ENCODE measurements at regions not wholly inside any gene's neighbourhood (a gene's known extent, or its start where the extent isn't known, plus 50 kb on each side); places are given as distances from the start of the nearest gene placed in this dataset.
A peak's percentile ranks its signal among the peaks of the same experiment; 100 is the strongest.

- H3K36me3 ChIP-seq (ENCODE audit: control insufficient read depth, insufficient read depth, low read length, severe bottlenecking), result no peaks in the 10 kb centered on the region
- H3K4me3 ChIP-seq (ENCODE audit: low read length), result no peak overlapping the region
- H3K9ac ChIP-seq (ENCODE audit: low read length), result no peak overlapping the region
- H3K4me1 ChIP-seq (ENCODE audit: control insufficient read depth, insufficient read depth, low read length), result peaks cover 25% of the 10 kb centered on the region
- no peaks in the 10 kb centered on the region for H3K27me3 ChIP-seq (replicated peaks; ENCODE audit: control insufficient read depth, insufficient read depth, low read length)
- H3K9me3 ChIP-seq (ENCODE audit: control insufficient read depth, low read length), result no peaks in the 10 kb centered on the region
- DNase-seq (ENCODE audit: low read depth), result peak; percentile 85
Measured at GRCh38 chr4:176443117-176443516, 123.4 kb downstream of the SPCS3 start.

DNA sequence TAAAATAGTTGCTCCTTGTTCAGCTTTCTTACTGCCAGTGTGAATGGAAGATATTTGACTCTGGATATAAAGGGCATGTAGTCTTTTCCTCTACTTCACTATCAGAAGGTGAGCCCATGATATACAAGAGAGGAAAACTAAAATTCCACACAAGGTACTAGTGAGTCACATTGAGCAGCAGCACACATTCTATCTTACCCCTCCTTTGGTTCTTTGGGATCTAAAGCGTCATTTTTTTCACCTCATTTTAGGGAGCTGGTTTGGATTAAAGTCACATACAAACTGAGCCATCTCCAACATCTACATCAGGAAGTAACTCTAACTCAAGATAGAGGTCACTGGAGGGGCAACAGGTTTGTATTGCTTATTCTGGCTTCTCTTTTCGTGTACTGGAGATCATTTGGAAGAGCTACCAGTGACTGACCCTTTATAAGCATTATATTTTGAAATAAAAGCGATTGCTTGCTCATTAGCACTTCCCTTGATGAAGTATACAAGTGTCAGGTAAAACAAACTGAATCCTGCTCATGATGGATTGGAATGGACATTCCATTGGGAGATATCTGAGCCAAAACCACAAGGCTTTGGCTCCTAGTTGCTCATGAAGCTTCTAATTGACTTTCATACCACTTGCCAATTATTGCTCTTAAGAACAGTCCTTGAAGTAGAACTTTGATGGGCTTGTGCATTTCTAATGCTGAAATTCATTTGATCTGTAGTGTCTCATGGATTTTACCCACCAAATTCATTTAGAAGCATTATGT lies 124.1 kb downstream of the SPCS3 start:
- DNase-seq (ENCODE audit: low read depth), result peak; percentile 37
- Histone ChIP-seq H3K9ac (ENCODE audit: low read length) (no peak overlapping the region), H3K27me3 (replicated peaks; ENCODE audit: control insufficient read depth, insufficient read depth, low read length) (no peaks in the 10 kb centered on the region), H3K4me3 (ENCODE audit: low read length) (peak overlapping the region; percentile 9), H3K36me3 (ENCODE audit: control insufficient read depth, insufficient read depth, low read length, severe bottlenecking) (no peaks in the 10 kb centered on the region), H3K9me3 (ENCODE audit: control insufficient read depth, low read length) (no peaks in the 10 kb centered on the region), H3K4me1 (ENCODE audit: control insufficient read depth, insufficient read depth, low read length) (peaks cover 25% of the 10 kb centered on the region)

GRCh38 chr4:176444741-176445140 lies 125.0 kb downstream of the SPCS3 start:
- Histone ChIP-seq H3K9me3 (ENCODE audit: control insufficient read depth, low read length) (no peaks in the 10 kb centered on the region), H3K9ac (ENCODE audit: low read length) (no peak overlapping the region), H3K4me1 (ENCODE audit: control insufficient read depth, insufficient read depth, low read length) (peaks cover 25% of the 10 kb centered on the region), H3K4me3 (ENCODE audit: low read length) (peak overlapping the region; percentile 9), H3K36me3 (ENCODE audit: control insufficient read depth, insufficient read depth, low read length, severe bottlenecking) (no peaks in the 10 kb centered on the region), H3K27me3 (replicated peaks; ENCODE audit: control insufficient read depth, insufficient read depth, low read length) (no peaks in the 10 kb centered on the region)
- peak; percentile 68 for DNase-seq (ENCODE audit: low read depth)

DNA sequence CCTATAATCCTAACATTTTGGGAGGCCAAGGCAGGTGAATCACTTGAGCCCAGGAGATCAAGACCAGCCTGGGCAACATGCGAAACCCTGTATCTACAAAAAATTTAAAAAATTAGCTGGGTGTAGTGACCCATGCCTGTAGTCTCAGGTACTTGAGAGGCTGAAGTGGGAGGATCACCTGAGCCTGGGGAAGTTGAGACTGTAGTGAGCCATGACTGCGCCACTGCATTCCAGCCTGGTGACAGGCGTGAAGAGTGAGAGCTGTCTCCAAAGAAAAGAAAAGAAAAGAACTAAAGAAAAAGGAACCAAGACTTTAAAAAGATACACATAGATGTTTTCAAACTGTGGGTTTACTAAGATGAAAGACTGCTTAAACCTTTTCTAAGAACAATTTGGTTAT lies 129.0 kb downstream of the SPCS3 start:
- H3K36me3 ChIP-seq (ENCODE audit: control insufficient read depth, insufficient read depth, low read length, severe bottlenecking), result no peaks in the 10 kb centered on the region
- H3K9ac ChIP-seq (ENCODE audit: low read length), result no peak overlapping the region
- H3K9me3 ChIP-seq (ENCODE audit: control insufficient read depth, low read length), result no peaks in the 10 kb centered on the region
- no peak overlapping the region for H3K4me3 ChIP-seq (ENCODE audit: low read length)
- H3K27me3 ChIP-seq (replicated peaks; ENCODE audit: control insufficient read depth, insufficient read depth, low read length), result no peaks in the 10 kb centered on the region
- DNase-seq (ENCODE audit: low read depth), result no peak
- peaks cover 15% of the 10 kb centered on the region for H3K4me1 ChIP-seq (ENCODE audit: control insufficient read depth, insufficient read depth, low read length)

DNA sequence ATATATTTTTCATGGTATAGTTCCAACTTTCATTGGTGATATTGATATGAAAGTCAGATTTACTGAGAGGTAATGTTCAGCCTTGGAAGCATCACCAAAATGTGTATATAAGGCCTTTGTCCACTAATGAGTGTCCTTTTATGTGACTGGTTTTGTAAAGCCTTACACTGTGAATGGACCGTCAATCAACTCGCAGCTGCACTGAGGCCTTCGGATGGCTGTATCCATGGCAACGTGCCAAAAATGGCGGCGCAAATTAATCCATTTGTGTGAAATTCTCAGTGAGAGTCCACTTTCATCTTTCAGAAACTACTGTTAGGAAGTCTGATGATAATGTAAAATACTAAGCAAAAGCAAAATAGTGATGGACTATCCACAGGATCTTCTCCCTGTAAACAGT lies 131.7 kb downstream of the SPCS3 start:
- no peaks in the 10 kb centered on the region for H3K36me3 ChIP-seq (ENCODE audit: control insufficient read depth, insufficient read depth, low read length, severe bottlenecking)
- H3K4me1 ChIP-seq (ENCODE audit: control insufficient read depth, insufficient read depth, low read length), result peaks cover 4% of the 10 kb centered on the region
- H3K9ac ChIP-seq (ENCODE audit: low read length), result no peak overlapping the region
- no peaks in the 10 kb centered on the region for H3K27me3 ChIP-seq (replicated peaks; ENCODE audit: control insufficient read depth, insufficient read depth, low read length)
- H3K9me3 ChIP-seq (ENCODE audit: control insufficient read depth, low read length), result no peaks in the 10 kb centered on the region
- H3K4me3 ChIP-seq (ENCODE audit: low read length), result no peak overlapping the region
- DNase-seq (ENCODE audit: low read depth), result no peak

GRCh38 chr4:176453079-176453478 lies 133.3 kb downstream of the SPCS3 start:
- H3K4me3 ChIP-seq (ENCODE audit: low read length), result no peak overlapping the region
- no peak overlapping the region for H3K9ac ChIP-seq (ENCODE audit: low read length)
- DNase-seq (ENCODE audit: low read depth), result peak; percentile 36

GRCh38 chr4:176453658-176454057 lies 133.9 kb downstream of the SPCS3 start:
- Histone ChIP-seq H3K4me3 (ENCODE audit: low read length) (no peak overlapping the region), H3K4me1 (ENCODE audit: control insufficient read depth, insufficient read depth, low read length) (peaks cover 4% of the 10 kb centered on the region), H3K36me3 (ENCODE audit: control insufficient read depth, insufficient read depth, low read length, severe bottlenecking) (no peaks in the 10 kb centered on the region), H3K27me3 (replicated peaks; ENCODE audit: control insufficient read depth, insufficient read depth, low read length) (no peaks in the 10 kb centered on the region), H3K9ac (ENCODE audit: low read length) (no peak overlapping the region), H3K9me3 (ENCODE audit: control insufficient read depth, low read length) (no peaks in the 10 kb centered on the region)
- DNase-seq (ENCODE audit: low read depth), result no peak

More at GRCh38 chr4:176453079-176453478, 133.3 kb downstream of the SPCS3 start:
- no peaks in the 10 kb centered on the region for H3K36me3 ChIP-seq (ENCODE audit: control insufficient read depth, insufficient read depth, low read length, severe bottlenecking)
- peaks cover 4% of the 10 kb centered on the region for H3K4me1 ChIP-seq (ENCODE audit: control insufficient read depth, insufficient read depth, low read length)
- H3K9me3 ChIP-seq (ENCODE audit: control insufficient read depth, low read length), result no peaks in the 10 kb centered on the region
- no peaks in the 10 kb centered on the region for H3K27me3 ChIP-seq (replicated peaks; ENCODE audit: control insufficient read depth, insufficient read depth, low read length)

DNA sequence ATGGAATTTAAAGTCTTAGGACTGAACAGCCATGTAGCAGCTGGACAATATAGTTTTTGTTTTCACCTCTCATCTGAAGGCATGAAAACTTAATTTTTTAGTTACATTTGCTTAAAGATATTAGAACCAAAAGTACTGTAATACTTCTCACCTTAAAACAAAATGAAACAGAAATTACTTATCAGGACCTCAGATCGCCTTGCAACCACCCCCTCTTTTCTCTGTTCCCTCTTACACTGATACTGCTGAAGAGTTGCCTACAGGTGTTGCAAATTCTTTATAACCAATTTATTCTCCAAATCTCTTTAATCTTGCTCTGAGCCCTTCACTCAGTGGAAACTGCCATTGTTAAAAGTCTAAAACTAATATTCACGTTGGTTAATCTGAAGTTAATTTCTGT lies 145.0 kb downstream of the SPCS3 start:
- Histone ChIP-seq H3K36me3 (ENCODE audit: control insufficient read depth, insufficient read depth, low read length, severe bottlenecking) (no peaks in the 10 kb centered on the region), H3K9ac (ENCODE audit: low read length) (no peak overlapping the region), H3K9me3 (ENCODE audit: control insufficient read depth, low read length) (no peaks in the 10 kb centered on the region)

GRCh38 chr4:176467001-176467400 lies 147.2 kb downstream of the SPCS3 start:
- no peaks in the 10 kb centered on the region for H3K27me3 ChIP-seq (replicated peaks; ENCODE audit: control insufficient read depth, insufficient read depth, low read length)
- H3K9ac ChIP-seq (ENCODE audit: low read length), result no peak overlapping the region
- no peaks in the 10 kb centered on the region for H3K36me3 ChIP-seq (ENCODE audit: control insufficient read depth, insufficient read depth, low read length, severe bottlenecking)
- no peak overlapping the region for H3K4me3 ChIP-seq (ENCODE audit: low read length)
- peak; percentile 67 for DNase-seq (ENCODE audit: low read depth)
- H3K4me1 ChIP-seq (ENCODE audit: control insufficient read depth, insufficient read depth, low read length), result no peaks in the 10 kb centered on the region
- H3K9me3 ChIP-seq (ENCODE audit: control insufficient read depth, low read length), result no peaks in the 10 kb centered on the region

More for the DNA sequence above, 145.0 kb downstream of the SPCS3 start:
- no peaks in the 10 kb centered on the region for H3K27me3 ChIP-seq (replicated peaks; ENCODE audit: control insufficient read depth, insufficient read depth, low read length)
- no peak for DNase-seq (ENCODE audit: low read depth)
- no peak overlapping the region for H3K4me3 ChIP-seq (ENCODE audit: low read length)
- no peaks in the 10 kb centered on the region for H3K4me1 ChIP-seq (ENCODE audit: control insufficient read depth, insufficient read depth, low read length)

DNA sequence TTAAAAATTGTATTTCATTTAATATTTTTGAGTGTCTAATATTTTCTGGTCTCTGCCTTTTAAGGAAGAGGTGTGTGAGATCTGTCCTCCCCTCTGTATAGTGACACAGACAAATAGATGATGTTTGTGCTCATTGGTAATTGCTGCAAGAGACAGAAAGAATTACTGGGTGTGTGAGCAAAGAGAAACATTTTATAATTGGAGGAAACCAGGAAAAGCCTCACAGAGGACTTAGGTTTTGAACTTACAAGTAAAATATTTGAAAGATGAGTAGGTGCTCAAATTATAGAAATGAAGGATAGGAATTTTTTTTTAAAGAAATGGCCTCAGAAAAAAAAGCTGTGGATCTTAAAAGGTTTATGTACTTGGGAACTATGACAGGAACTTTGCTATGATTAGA lies 149.8 kb downstream of the SPCS3 start:
- Histone ChIP-seq H3K9me3 (ENCODE audit: control insufficient read depth, low read length) (no peaks in the 10 kb centered on the region), H3K27me3 (replicated peaks; ENCODE audit: control insufficient read depth, insufficient read depth, low read length) (no peaks in the 10 kb centered on the region), H3K36me3 (ENCODE audit: control insufficient read depth, insufficient read depth, low read length, severe bottlenecking) (no peaks in the 10 kb centered on the region), H3K4me3 (ENCODE audit: low read length) (no peak overlapping the region), H3K4me1 (ENCODE audit: control insufficient read depth, insufficient read depth, low read length) (no peaks in the 10 kb centered on the region), H3K9ac (ENCODE audit: low read length) (no peak overlapping the region)
- peak; percentile 14 for DNase-seq (ENCODE audit: low read depth)

GRCh38 chr4:176470671-176471070 lies 150.9 kb downstream of the SPCS3 start:
- Histone ChIP-seq H3K9me3 (ENCODE audit: control insufficient read depth, low read length) (no peaks in the 10 kb centered on the region), H3K27me3 (replicated peaks; ENCODE audit: control insufficient read depth, insufficient read depth, low read length) (no peaks in the 10 kb centered on the region), H3K9ac (ENCODE audit: low read length) (no peak overlapping the region), H3K36me3 (ENCODE audit: control insufficient read depth, insufficient read depth, low read length, severe bottlenecking) (no peaks in the 10 kb centered on the region), H3K4me3 (ENCODE audit: low read length) (no peak overlapping the region), H3K4me1 (ENCODE audit: control insufficient read depth, insufficient read depth, low read length) (no peaks in the 10 kb centered on the region)
- DNase-seq (ENCODE audit: low read depth), result no peak

GRCh38 chr4:176475067-176475466 lies 155.3 kb downstream of the SPCS3 start:
- peak; percentile 39 for DNase-seq (ENCODE audit: low read depth)
- Histone ChIP-seq H3K4me3 (ENCODE audit: low read length) (no peak overlapping the region), H3K27me3 (replicated peaks; ENCODE audit: control insufficient read depth, insufficient read depth, low read length) (no peaks in the 10 kb centered on the region), H3K9ac (ENCODE audit: low read length) (no peak overlapping the region), H3K36me3 (ENCODE audit: control insufficient read depth, insufficient read depth, low read length, severe bottlenecking) (no peaks in the 10 kb centered on the region), H3K9me3 (ENCODE audit: control insufficient read depth, low read length) (no peaks in the 10 kb centered on the region), H3K4me1 (ENCODE audit: control insufficient read depth, insufficient read depth, low read length) (no peaks in the 10 kb centered on the region)

All from adipocyte (in vitro differentiated cells).